ENCODE measurements at regions not wholly inside any gene's neighbourhood (a gene's known extent, or its start where the extent isn't known, plus 50 kb on each side); places are given as distances from the start of the nearest gene placed in this dataset.

GRCh38 chr5:143663872-143664271 lies 148.1 kb upstream of the HMHB1 start:
- no peak for DNase-seq (ENCODE audit: low read depth)

- DNase-seq (ENCODE audit: low read depth): peak; percentile 26
Observed at GRCh38 chr5:143662020-143662419, 149.9 kb upstream of the HMHB1 start.

GRCh38 chr5:143660625-143661024 lies 151.3 kb upstream of the HMHB1 start:
- DNase-seq (ENCODE audit: low read depth): no peak

- no peak for DNase-seq (ENCODE audit: low read depth)
Observed at GRCh38 chr5:143659599-143660238, 152.2 kb upstream of the HMHB1 start.

GRCh38 chr5:143658956-143659355 lies 153.0 kb upstream of the HMHB1 start:
- DNase-seq (ENCODE audit: low read depth): no peak

- DNase-seq (ENCODE audit: low read depth): no peak
Observed at GRCh38 chr5:143657647-143658285, 154.2 kb upstream of the HMHB1 start.

GRCh38 chr5:143653766-143654282 lies 158.1 kb upstream of the HMHB1 start:
- no peak for DNase-seq (ENCODE audit: low read depth)

GRCh38 chr5:143653256-143653655 lies 158.7 kb upstream of the HMHB1 start:
- DNase-seq (ENCODE audit: low read depth): no peak

GRCh38 chr5:143652108-143652700 lies 159.8 kb upstream of the HMHB1 start:
- peak; percentile 58 for DNase-seq (ENCODE audit: low read depth)

- peak; percentile 47 for DNase-seq (ENCODE audit: low read depth)
Observed at GRCh38 chr5:143649937-143650621, 161.9 kb upstream of the HMHB1 start.

- no peak for DNase-seq (ENCODE audit: low read depth)
Observed at GRCh38 chr5:143648696-143649095, 163.3 kb upstream of the HMHB1 start.

- no peak for DNase-seq (ENCODE audit: low read depth)
Observed at GRCh38 chr5:143646961-143647360, 165.0 kb upstream of the HMHB1 start.

- no peak for DNase-seq (ENCODE audit: low read depth)
Observed at GRCh38 chr5:143645356-143645755, 166.6 kb upstream of the HMHB1 start.

- DNase-seq (ENCODE audit: low read depth): no peak
Observed at GRCh38 chr5:143644727-143645126, 167.2 kb upstream of the HMHB1 start.

GRCh38 chr5:143642791-143643190 lies 169.2 kb upstream of the HMHB1 start:
- DNase-seq (ENCODE audit: low read depth): no peak

- DNase-seq (ENCODE audit: low read depth): peak; percentile 28
Observed at GRCh38 chr5:143641549-143642355, 170.2 kb upstream of the HMHB1 start.

- no peak for DNase-seq (ENCODE audit: low read depth)
Observed at GRCh38 chr5:143638654-143639053, 173.3 kb upstream of the HMHB1 start.

- no peak for DNase-seq (ENCODE audit: low read depth)
Observed at GRCh38 chr5:143636931-143637528, 174.9 kb upstream of the HMHB1 start.

GRCh38 chr5:143635888-143636287 lies 176.1 kb upstream of the HMHB1 start:
- no peak for DNase-seq (ENCODE audit: low read depth)

- DNase-seq (ENCODE audit: low read depth): peak; percentile 33
Observed at GRCh38 chr5:143635146-143635752, 176.7 kb upstream of the HMHB1 start.

GRCh38 chr5:143634689-143635088 lies 177.3 kb upstream of the HMHB1 start:
- DNase-seq (ENCODE audit: low read depth): no peak

Measured in stromal cell of bone marrow (primary cell).